Activated B cell treated with CpG ODN at 0.5 μM for 24 hours (primary cell): ENCODE measurements at regions not wholly inside any gene's neighbourhood (a gene's known extent, or its start where the extent isn't known, plus 50 kb on each side); places are given as distances from the start of the nearest gene placed in this dataset.

ENCODE experiments used
- ATAC-seq: fragments of 200-7000 bp; cut with Tn5 transposase; one replicate; pipeline ENCODE4 v1.10.0; 2021; ENCODE audit warnings: low read depth, mild to moderate bottlenecking, moderate library complexity
- CTCF ChIA-PET: fragments of 350-600 bp; sonication (Branson Sonifier 250); formaldehyde crosslinking; loops from one replicate; lab custom pipeline; 2021; ENCODE audit warnings: antibody characterized with exemption; lab: Charles Lee
- POLR2A ChIA-PET: fragments of 350-600 bp; sonication (Branson Sonifier 250); formaldehyde crosslinking; loops from one replicate; lab custom pipeline; 2021; ENCODE audit warnings: antibody characterized with exemption; lab: Charles Lee
- DNase-seq: peaks from one replicate; pipeline ENCODE4 v3.0.0; 2022
- H3K27ac Mint-ChIP-seq: one replicate; pipeline ENCODE4 v1.8.0; 2020; ENCODE audit warnings: mixed read lengths
- H3K27me3 Mint-ChIP-seq: one replicate; pipeline ENCODE4 v1.8.0; 2021; ENCODE audit warnings: mixed read lengths
- H3K36me3 Mint-ChIP-seq: one replicate; pipeline ENCODE4 v1.8.0; 2021; ENCODE audit warnings: low read depth, mixed read lengths
- H3K4me1 Mint-ChIP-seq: one replicate; pipeline ENCODE4 v1.8.0; 2021; ENCODE audit warnings: mixed read lengths
- H3K4me3 Mint-ChIP-seq: one replicate; pipeline ENCODE4 v1.8.0; 2020; ENCODE audit warnings: mild to moderate bottlenecking, mixed read lengths
- H3K9me3 Mint-ChIP-seq: one replicate; pipeline ENCODE4 v1.8.0; 2020; ENCODE audit warnings: mixed read lengths
- intact Hi-C: fragments of 100-400 bp; cut with micrococcal nuclease; formaldehyde crosslinking; loops from one replicate; pipeline ENCODE4 v1.15.1; 2024
- TF ChIP-seq, protein P1 (sequence below): fragments of 200-600 bp; IDR thresholded peaks from one replicate; pipeline ENCODE4 v1.8.0; 2022; ENCODE audit warnings: antibody characterized with exemption, mild to moderate bottlenecking

GRCh38 chr2:129133692-129134641 is 815.3 kb upstream of the HS6ST1 start:
- no peaks in the 10 kb centered on the region for H3K27me3 Mint-ChIP-seq
- DNase-seq (no peak), ATAC-seq (no peak)
- no peak overlapping the region for H3K27ac Mint-ChIP-seq
- H3K9me3 Mint-ChIP-seq, result no peaks in the 10 kb centered on the region
- no peaks in the 10 kb centered on the region for H3K36me3 Mint-ChIP-seq
- no peak overlapping the region for H3K4me3 Mint-ChIP-seq
- H3K4me1 Mint-ChIP-seq, result no peaks in the 10 kb centered on the region
- POLR2A ChIA-PET, result no interaction called here
- CTCF ChIA-PET, result no interaction called here
- intact Hi-C loops, result no loop called here
- TF ChIP-seq, protein P1, sequence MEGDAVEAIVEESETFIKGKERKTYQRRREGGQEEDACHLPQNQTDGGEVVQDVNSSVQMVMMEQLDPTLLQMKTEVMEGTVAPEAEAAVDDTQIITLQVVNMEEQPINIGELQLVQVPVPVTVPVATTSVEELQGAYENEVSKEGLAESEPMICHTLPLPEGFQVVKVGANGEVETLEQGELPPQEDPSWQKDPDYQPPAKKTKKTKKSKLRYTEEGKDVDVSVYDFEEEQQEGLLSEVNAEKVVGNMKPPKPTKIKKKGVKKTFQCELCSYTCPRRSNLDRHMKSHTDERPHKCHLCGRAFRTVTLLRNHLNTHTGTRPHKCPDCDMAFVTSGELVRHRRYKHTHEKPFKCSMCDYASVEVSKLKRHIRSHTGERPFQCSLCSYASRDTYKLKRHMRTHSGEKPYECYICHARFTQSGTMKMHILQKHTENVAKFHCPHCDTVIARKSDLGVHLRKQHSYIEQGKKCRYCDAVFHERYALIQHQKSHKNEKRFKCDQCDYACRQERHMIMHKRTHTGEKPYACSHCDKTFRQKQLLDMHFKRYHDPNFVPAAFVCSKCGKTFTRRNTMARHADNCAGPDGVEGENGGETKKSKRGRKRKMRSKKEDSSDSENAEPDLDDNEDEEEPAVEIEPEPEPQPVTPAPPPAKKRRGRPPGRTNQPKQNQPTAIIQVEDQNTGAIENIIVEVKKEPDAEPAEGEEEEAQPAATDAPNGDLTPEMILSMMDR, result no peak

DNA sequence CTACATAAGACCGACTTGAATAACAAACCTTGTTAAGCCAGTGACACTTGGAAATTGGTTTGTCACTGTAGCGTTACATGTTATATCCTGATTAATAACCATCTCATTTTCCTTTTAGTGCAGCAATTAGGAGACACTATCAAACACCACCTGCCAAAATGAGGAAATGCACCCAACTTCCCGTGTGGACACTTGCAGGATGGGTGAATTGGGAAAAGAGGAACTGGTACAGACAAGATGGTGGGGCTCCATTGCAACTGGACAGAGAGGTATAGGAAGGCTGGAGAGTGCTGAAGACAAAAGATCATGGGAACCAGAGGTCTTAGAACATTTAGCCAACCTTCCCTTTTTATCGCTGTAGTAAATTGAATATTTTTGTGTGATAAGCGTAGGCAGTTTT is 816.3 kb upstream of the HS6ST1 start:
- H3K36me3 Mint-ChIP-seq, result no peaks in the 10 kb centered on the region
- no peak overlapping the region for H3K27ac Mint-ChIP-seq
- POLR2A ChIA-PET, result no interaction called here
- TF ChIP-seq, protein P1, result no peak
- no peaks in the 10 kb centered on the region for H3K27me3 Mint-ChIP-seq
- intact Hi-C loops, result no loop called here
- H3K9me3 Mint-ChIP-seq, result no peaks in the 10 kb centered on the region
- no peaks in the 10 kb centered on the region for H3K4me1 Mint-ChIP-seq
- DNase-seq, result no peak
- CTCF ChIA-PET, result no interaction called here
- no peak overlapping the region for H3K4me3 Mint-ChIP-seq
- ATAC-seq, result no peak

DNA sequence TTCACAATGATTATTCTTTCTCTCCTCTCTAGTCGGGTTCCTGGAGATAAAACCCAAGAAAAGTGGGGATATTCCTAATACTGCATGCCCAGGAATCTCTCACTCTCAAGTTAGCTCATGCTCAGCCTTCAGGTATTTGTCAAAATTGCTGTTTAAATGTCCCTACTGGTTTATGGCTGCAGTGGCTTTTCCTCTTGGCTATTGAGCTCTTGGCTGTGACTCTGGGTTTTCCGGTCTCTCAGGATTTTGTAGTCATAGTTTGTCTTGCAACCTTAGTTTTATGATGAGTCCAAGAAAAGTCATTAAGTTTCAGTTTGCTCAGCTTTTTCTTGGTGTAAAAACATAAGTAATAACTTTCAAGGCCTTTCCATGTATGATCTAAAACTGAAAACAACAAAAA is 820.7 kb upstream of the HS6ST1 start:
- peaks cover 3% of the 10 kb centered on the region for H3K27me3 Mint-ChIP-seq
- no peak overlapping the region for H3K4me3 Mint-ChIP-seq
- DNase-seq (no peak), ATAC-seq (no peak)
- POLR2A ChIA-PET, result no interaction called here
- intact Hi-C loops, result no loop called here
- no peaks in the 10 kb centered on the region for H3K9me3 Mint-ChIP-seq
- no peaks in the 10 kb centered on the region for H3K36me3 Mint-ChIP-seq
- TF ChIP-seq, protein P1, result no peak
- H3K27ac Mint-ChIP-seq, result no peak overlapping the region
- CTCF ChIA-PET, result no interaction called here
- no peaks in the 10 kb centered on the region for H3K4me1 Mint-ChIP-seq

DNA sequence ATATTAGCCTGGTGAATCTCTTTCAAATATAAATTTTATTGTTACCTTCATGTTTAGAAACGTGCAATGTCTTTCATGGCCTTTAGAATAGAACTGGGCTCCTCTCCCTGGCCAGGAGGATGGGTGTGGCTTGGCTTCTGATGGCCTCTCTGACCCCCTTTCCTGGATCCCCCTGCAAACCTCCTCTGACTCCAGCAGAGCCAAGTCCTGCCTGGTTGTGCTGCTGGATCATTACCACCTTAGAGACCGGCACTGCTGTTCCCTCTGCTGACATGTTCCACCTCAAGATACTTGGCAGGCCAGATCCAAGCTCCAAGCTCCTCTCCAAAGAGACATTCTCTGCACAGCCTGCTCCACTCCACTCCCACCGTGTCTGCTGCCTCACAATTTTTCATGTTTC is 823.8 kb upstream of the HS6ST1 start:
- Mint-ChIP-seq H3K27ac (no peak overlapping the region), H3K4me1 (no peaks in the 10 kb centered on the region), H3K27me3 (peaks cover 3% of the 10 kb centered on the region), H3K4me3 (no peak overlapping the region), H3K36me3 (no peaks in the 10 kb centered on the region), H3K9me3 (no peaks in the 10 kb centered on the region)
- TF ChIP-seq, protein P1, result no peak
- ATAC-seq (no peak), DNase-seq (no peak)
- intact Hi-C loops, result no loop called here
- ChIA-PET POLR2A (no interaction called here), CTCF (no interaction called here)

GRCh38 chr2:129144082-129144791 is 825.6 kb upstream of the HS6ST1 start:
- POLR2A ChIA-PET, result no interaction called here

More at GRCh38 chr2:129144082-129144791, 825.6 kb upstream of the HS6ST1 start:
- CTCF ChIA-PET, result no interaction called here
- Mint-ChIP-seq H3K27me3 (peaks cover 3% of the 10 kb centered on the region), H3K4me1 (no peaks in the 10 kb centered on the region), H3K4me3 (no peak overlapping the region), H3K27ac (no peak overlapping the region), H3K9me3 (no peaks in the 10 kb centered on the region), H3K36me3 (no peaks in the 10 kb centered on the region)
- intact Hi-C loops, result no loop called here
- ATAC-seq (no peak), DNase-seq (no peak)
- TF ChIP-seq, protein P1, result no peak
